Ishikawa (cell line): ENCODE measurements at regions not wholly inside any gene's neighbourhood (a gene's known extent, or its start where the extent isn't known, plus 50 kb on each side); places are given as distances from the start of the nearest gene placed in this dataset.

ENCODE experiments used
- EGR1 ChIP-seq: IDR thresholded peaks from 2 replicates; pipeline ENCODE4 v1.6.1; 2012
- EP300 ChIP-seq: IDR thresholded peaks from 2 replicates; pipeline ENCODE4 v1.6.1; 2012; ENCODE audit warnings: borderline replicate concordance
- FOXM1 ChIP-seq: IDR thresholded peaks from 2 replicates; pipeline ENCODE4 v1.6.1; 2012; ENCODE audit warnings: low read depth, borderline replicate concordance
- NFIC ChIP-seq: IDR thresholded peaks from 2 replicates; pipeline ENCODE4 v1.6.1; 2012
- RAD21 ChIP-seq: IDR thresholded peaks from 2 replicates; pipeline ENCODE4 v1.6.1; 2012; ENCODE audit warnings: low read depth
- TAF1 ChIP-seq: IDR thresholded peaks from 2 replicates; pipeline ENCODE4 v1.6.1; 2012; ENCODE audit warnings: low read depth, mild to moderate bottlenecking
- TCF12 ChIP-seq: IDR thresholded peaks from 2 replicates; pipeline ENCODE4 v1.6.1; 2012; ENCODE audit warnings: low read depth
- ZBTB7A ChIP-seq: IDR thresholded peaks from 2 replicates; pipeline ENCODE4 v1.6.1; 2012; ENCODE audit warnings: low read depth
- TF ChIP-seq, protein P1 (sequence below): IDR thresholded peaks from 2 replicates; pipeline ENCODE4 v1.6.1; 2012
- TF ChIP-seq, protein P2 (sequence below): IDR thresholded peaks from 2 replicates; pipeline ENCODE4 v1.6.1; 2012; ENCODE audit warnings: low read depth, mild to moderate bottlenecking
- TF ChIP-seq, protein P3 (sequence below): IDR thresholded peaks from 2 replicates; pipeline ENCODE4 v1.6.1; 2012

DNA sequence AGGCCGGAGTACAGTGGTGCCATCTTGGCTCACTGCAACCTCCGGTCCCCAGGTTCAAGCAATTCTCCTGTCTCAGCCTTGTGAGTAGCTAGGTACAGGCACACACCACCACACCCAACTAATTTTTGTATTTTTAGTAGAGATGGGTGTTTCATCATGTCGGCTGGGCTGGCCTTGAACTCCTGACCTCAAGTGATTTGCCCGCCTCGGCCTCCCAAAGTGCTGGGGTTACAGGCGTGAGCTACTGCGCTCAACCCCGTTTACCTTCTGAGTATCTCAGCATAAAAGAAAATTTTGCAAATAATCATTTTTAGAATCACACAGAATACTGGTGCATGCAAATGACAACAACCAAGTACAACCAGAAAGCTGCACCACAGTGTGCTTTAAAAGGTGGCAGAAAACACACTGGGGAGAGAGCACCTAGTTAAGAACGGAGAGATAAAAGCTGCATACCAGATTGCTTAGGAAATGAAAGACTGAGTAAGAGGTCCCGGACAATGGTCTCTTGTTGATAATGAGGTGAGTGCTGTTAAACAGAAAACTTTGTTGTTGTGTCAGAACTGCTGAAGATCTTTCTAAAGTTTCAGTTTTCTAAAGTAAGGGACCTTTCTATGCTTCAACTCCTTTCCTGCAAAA lies 189.6 kb downstream of the ACTR3 start:
- TF ChIP-seq, protein P1, sequence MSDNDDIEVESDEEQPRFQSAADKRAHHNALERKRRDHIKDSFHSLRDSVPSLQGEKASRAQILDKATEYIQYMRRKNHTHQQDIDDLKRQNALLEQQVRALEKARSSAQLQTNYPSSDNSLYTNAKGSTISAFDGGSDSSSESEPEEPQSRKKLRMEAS: no peak
- TF ChIP-seq EP300: no peak
- TF ChIP-seq TAF1: no peak
- TF ChIP-seq, protein P2, sequence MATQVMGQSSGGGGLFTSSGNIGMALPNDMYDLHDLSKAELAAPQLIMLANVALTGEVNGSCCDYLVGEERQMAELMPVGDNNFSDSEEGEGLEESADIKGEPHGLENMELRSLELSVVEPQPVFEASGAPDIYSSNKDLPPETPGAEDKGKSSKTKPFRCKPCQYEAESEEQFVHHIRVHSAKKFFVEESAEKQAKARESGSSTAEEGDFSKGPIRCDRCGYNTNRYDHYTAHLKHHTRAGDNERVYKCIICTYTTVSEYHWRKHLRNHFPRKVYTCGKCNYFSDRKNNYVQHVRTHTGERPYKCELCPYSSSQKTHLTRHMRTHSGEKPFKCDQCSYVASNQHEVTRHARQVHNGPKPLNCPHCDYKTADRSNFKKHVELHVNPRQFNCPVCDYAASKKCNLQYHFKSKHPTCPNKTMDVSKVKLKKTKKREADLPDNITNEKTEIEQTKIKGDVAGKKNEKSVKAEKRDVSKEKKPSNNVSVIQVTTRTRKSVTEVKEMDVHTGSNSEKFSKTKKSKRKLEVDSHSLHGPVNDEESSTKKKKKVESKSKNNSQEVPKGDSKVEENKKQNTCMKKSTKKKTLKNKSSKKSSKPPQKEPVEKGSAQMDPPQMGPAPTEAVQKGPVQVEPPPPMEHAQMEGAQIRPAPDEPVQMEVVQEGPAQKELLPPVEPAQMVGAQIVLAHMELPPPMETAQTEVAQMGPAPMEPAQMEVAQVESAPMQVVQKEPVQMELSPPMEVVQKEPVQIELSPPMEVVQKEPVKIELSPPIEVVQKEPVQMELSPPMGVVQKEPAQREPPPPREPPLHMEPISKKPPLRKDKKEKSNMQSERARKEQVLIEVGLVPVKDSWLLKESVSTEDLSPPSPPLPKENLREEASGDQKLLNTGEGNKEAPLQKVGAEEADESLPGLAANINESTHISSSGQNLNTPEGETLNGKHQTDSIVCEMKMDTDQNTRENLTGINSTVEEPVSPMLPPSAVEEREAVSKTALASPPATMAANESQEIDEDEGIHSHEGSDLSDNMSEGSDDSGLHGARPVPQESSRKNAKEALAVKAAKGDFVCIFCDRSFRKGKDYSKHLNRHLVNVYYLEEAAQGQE: no peak
- TF ChIP-seq RAD21: no peak
- TF ChIP-seq ZBTB7A: no peak
- TF ChIP-seq EGR1: no peak
- no peak for TF ChIP-seq TCF12
- TF ChIP-seq NFIC: no peak
- TF ChIP-seq, protein P3, sequence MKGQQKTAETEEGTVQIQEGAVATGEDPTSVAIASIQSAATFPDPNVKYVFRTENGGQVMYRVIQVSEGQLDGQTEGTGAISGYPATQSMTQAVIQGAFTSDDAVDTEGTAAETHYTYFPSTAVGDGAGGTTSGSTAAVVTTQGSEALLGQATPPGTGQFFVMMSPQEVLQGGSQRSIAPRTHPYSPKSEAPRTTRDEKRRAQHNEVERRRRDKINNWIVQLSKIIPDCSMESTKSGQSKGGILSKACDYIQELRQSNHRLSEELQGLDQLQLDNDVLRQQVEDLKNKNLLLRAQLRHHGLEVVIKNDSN: no peak
- no peak for TF ChIP-seq FOXM1
